Activated T-helper 17 cell treated with anti-CD3 and anti-CD28 coated beads, Interleukin-2, amount 50 U/mL, for 72 hours (primary cell): ENCODE measurements at regions not wholly inside any gene's neighbourhood (a gene's known extent, or its start where the extent isn't known, plus 50 kb on each side); places are given as distances from the start of the nearest gene placed in this dataset.

Experiments
- ATAC-seq: fragments of 150-1000 bp; cut with Tn5 transposase; replicated peaks from 2 replicates; pipeline ENCODE4 v1.10.0; 2021; ENCODE audit warnings: mild to moderate bottlenecking, moderate library complexity
- H3K27ac Mint-ChIP-seq: one replicate; pipeline ENCODE4 v1.8.0; 2022; ENCODE audit warnings: mixed read lengths
- H3K27me3 Mint-ChIP-seq: one replicate; pipeline ENCODE4 v1.8.0; 2022; ENCODE audit warnings: mixed read lengths
- H3K36me3 Mint-ChIP-seq: one replicate; pipeline ENCODE4 v1.8.0; 2022; ENCODE audit warnings: low read depth, mild to moderate bottlenecking, mixed read lengths
- H3K4me1 Mint-ChIP-seq: one replicate; pipeline ENCODE4 v1.8.0; 2022; ENCODE audit warnings: mixed read lengths
- H3K4me3 Mint-ChIP-seq: one replicate; pipeline ENCODE4 v1.8.0; 2022; ENCODE audit warnings: mild to moderate bottlenecking, mixed read lengths
- H3K9me3 Mint-ChIP-seq: one replicate; pipeline ENCODE4 v1.8.0; 2022; ENCODE audit warnings: mixed read lengths

DNA sequence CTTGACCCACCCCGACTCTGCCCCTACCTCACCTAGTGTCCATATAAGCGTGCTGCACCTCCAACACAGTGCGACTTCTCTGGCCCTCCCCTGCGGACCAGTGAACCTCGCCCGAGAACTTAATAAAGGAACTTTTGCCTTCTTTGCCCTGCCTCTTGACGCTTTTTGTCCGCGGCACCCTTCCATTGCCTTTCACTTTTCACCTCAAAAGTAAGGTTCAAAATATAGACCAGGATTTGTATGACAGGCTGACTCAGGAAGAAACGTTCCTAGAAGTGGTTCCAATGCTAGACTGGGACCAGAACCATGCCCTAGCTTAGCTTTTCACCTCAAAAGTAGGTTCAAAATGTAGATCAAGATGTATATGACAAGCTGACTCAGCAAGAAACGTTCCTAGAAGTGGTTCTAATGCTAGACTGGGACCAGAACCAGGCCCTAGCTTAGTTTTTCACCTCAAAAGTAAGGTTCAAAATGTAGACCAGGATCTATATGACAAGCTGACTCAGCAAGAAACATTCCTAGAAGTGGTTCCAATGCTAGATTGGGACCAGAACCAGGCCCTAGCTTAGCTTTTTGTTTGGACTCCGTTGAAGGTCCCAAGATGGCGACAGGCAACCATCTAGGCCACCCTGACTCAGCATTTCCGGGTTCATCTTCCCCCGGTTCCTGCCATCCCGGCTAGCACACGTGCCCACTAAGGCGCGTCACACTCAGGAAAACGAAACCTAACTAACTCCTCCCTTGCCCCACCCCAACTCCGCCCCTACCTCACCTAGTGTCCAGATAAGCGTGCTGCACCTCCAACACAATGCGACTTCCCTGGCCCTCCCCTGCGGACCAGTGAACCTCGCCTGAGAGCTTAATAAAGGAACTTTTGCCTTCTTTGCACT, 51.0 kb upstream of the TMEM97 start:
- Mint-ChIP-seq H3K27ac (no peak overlapping the region), H3K4me3 (no peak overlapping the region), H3K4me1 (no peaks in the 10 kb centered on the region), H3K9me3 (peaks cover 3% of the 10 kb centered on the region), H3K36me3 (no peaks in the 10 kb centered on the region), H3K27me3 (peaks cover 8% of the 10 kb centered on the region)
- ATAC-seq, result no peak

GRCh38 chr17:28268610-28269313, 50.2 kb upstream of the TMEM97 start:
- Mint-ChIP-seq H3K27me3 (peaks cover 8% of the 10 kb centered on the region), H3K36me3 (no peaks in the 10 kb centered on the region), H3K9me3 (no peaks in the 10 kb centered on the region), H3K4me1 (no peaks in the 10 kb centered on the region), H3K4me3 (no peak overlapping the region), H3K27ac (no peak overlapping the region)
- ATAC-seq, result no peak
